NCI-H2171 treated with DMSO at 0.1 percent for 48 hours (cell line): ENCODE measurements at regions not wholly inside any gene's neighbourhood (a gene's known extent, or its start where the extent isn't known, plus 50 kb on each side); places are given as distances from the start of the nearest gene placed in this dataset.
A peak's percentile ranks its signal among the peaks of the same experiment; 100 is the strongest.

Source experiments
- DNase-seq: peaks from one replicate; lab custom pipeline; 2025; lab: John Stamatoyannopoulos, UW

DNA sequence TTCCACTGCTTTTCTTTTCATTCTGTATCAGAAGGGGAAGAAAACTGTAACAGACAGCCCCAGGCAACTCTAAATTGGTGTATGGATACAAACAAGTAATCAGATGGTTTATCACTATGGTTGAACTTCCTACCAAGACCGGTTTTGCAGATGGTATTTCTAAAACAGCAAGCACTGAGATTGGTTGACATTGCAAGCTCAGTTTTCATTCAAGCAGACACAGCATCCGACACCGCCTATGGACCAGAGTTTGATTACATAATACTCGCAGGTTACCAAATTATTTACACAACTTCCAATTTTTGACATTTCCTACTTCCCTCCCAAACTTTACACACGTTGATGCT lies 209.9 kb downstream of the ALDH8A1 start:
- DNase-seq = peak; percentile 94

DNA sequence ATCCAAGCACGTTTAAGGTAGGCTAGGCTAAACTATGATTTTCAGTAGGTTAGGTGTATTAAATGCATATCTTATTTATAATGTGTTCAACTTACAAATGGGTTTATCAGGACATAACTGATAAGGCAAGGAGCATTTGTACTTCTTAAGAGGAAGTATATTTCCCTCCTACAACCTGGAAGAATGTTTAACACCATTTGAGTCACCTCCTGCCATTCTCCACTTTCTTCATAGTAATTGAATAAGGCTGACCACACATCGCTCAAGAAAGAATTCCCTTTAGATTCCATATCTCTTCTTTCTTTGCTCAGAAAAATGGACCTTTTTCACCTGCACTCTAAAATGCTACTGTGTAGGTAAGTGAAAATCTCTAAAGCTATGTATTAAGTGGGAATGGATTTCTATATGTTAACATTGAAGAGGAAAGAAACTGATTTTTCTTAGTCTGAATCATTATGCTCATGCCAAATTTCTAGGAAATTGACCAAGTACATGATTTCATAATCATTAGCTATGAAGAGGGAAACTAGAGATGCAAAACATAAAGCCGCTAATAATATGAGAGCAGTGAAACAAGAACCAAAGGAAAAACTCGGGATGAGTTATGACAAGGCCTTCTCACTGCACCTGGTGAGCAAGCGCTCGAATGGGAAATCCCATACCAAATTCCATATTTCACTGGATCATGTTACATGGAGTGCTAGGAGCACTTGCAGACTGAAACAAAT lies 210.4 kb downstream of the ALDH8A1 start:
- DNase-seq = peak; percentile 94

DNA sequence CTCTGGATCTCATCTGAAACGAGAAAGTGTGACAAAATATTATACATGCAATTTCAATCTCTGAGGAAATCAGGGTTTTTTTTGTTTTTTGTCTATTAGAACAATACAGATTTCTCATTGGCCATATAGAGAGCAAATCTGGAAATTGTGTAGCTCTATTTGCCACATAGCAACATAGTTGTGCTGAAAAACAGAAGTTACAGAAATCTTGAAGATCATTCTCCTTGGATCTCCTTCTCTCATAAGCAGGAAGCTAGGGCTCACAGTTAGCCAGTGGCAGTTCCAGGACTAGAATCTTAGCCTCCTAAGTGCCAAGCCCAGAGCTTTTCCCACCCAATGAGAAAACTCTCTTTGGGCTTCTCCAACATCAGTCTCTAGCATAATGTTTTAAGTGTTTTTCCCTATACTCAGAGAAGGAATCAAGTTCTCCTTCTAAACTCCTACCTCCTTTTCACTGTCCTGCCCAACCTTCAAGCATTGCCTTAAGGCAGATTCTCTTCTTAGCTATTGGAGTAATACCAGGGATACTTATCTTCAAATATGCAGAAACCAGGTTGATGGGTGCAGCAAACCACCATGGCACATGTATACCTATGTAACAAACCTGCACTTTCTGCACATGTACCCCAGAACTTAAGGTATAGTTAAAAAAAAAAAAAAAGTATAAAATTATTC lies 211.6 kb downstream of the ALDH8A1 start:
- DNase-seq = no peak

GRCh38 chr6:134735461-134735860 lies 214.4 kb downstream of the ALDH8A1 start:
- DNase-seq = no peak

GRCh38 chr6:134734312-134734869 lies 215.5 kb downstream of the ALDH8A1 start:
- no peak for DNase-seq

GRCh38 chr6:134733801-134734200 lies 216.1 kb downstream of the ALDH8A1 start:
- DNase-seq = no peak

GRCh38 chr6:134732763-134733162 lies 217.1 kb downstream of the ALDH8A1 start:
- DNase-seq = no peak

DNA sequence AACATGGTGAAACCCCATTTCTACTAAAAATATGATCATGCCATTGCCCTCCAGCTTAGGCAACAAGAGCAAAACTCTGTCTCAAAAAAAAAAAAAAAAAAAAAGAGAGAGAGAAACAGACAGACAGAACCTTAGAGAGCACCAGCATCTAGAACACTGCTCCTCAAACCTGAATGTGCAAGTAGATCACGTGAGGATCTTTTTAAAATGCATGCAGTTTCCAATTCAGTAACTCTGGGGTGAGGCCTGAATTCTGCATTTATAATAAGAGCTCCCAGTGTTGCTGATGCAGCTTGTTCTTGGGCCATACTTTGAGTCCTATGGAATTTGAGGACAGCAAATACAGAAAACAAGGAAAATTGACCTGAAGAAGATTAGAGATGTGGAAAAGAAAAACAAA lies 218.3 kb downstream of the ALDH8A1 start:
- no peak for DNase-seq

- DNase-seq = peak; percentile 46
These were observed 219.9 kb downstream of the ALDH8A1 start for GRCh38 chr6:134730013-134730412.

GRCh38 chr6:134729561-134729960 lies 220.3 kb downstream of the ALDH8A1 start:
- peak; percentile 46 for DNase-seq

- DNase-seq = no peak
These were observed 222.8 kb downstream of the ALDH8A1 start for GRCh38 chr6:134727081-134727480.

DNA sequence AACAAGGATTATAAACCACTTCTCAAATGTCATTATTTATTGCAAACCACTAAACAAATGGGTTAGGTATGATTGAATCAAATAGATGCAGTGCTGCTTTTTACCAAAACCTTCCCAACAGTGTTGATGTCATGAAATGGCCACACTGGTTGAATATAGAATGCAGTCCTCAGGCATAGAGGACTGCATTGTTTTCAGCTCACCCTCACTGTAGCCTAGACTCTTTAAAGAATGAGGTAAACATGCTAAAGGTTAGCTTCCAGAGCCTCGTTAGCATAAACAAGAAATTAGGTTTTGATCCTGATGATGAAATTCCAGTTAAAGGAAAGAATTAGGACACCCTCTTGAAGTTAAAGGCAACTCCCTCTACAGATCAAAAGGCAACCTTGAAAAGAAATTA lies 224.3 kb downstream of the ALDH8A1 start:
- no peak for DNase-seq

- no peak for DNase-seq
These were observed 225.0 kb downstream of the ALDH8A1 start for GRCh38 chr6:134724771-134725340.

GRCh38 chr6:134723081-134723871 lies 226.6 kb downstream of the ALDH8A1 start:
- DNase-seq = no peak

GRCh38 chr6:134722200-134722870 lies 227.6 kb downstream of the ALDH8A1 start:
- DNase-seq = no peak

GRCh38 chr6:134721060-134721405 lies 228.9 kb downstream of the ALDH8A1 start:
- DNase-seq = no peak

GRCh38 chr6:134720353-134721059 lies 229.4 kb downstream of the ALDH8A1 start:
- no peak for DNase-seq

DNA sequence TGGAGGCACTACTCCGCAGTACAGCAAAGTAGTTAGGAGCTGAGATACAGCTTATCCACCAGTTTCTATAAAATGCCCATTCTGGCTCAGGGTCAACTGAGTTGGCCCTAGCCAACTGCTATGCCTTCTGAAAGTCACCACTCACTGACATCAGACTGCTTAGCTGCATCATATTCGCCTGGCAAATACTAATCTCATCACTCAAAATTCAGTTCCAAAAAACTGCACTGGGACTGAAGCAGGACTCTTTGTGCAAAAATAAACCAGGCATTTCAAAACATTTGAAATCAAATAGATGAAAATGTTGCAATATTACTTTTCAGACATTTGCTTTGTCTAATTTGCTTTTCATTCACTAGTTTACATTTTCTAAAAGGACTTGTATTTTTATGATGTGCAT lies 230.0 kb downstream of the ALDH8A1 start:
- no peak for DNase-seq

- no peak for DNase-seq
These were observed 230.6 kb downstream of the ALDH8A1 start for GRCh38 chr6:134719286-134719685.

DNA sequence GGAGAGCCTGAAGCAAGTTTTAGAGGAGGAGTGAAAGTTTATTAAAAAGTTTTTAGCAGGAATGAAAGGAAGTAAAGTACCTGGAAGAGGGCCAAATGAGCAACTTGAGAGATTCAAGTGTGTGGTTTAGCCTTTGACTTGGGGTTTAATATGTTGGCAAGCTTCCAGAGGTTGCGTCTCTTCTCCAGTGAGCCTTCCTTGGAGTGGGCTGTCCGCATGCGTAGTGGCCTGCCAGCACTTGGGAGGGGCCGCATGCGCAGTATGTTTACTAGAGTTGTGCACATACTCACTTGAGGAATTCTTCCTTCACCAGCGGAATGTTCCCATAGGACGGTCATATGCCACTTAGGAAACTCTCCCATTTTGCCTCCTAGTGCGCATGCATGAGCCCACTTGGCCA lies 235.2 kb downstream of the ALDH8A1 start:
- no peak for DNase-seq

DNA sequence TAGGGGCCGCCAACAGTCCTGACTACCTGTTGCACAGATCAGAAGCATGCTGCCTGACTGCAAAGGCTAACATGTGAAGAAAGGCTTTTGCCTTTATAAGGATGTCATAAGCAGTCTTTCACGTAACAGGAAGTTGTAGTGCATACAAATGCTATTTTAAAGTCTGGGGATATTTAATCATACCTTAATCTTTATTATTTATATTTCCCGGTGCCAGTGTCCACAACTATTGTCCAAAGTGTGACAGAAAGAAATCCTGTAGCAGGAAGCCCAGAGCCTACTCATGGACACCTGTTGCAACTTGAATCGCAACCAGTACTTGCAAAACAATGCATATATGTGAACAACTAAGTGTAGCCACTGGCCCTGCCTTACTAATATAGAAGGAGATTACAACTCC lies 235.8 kb downstream of the ALDH8A1 start:
- DNase-seq = no peak
